Bronchial epithelial cell (primary cell): ENCODE measurements at regions not wholly inside any gene's neighbourhood (a gene's known extent, or its start where the extent isn't known, plus 50 kb on each side); places are given as distances from the start of the nearest gene placed in this dataset.

Source experiments
- DNase-seq: peaks from one replicate; pipeline ENCODE4 v3.0.0-alpha.2; 2010; ENCODE audit warnings: low read depth
- FAIRE-seq: peaks from 2 replicates; lab custom pipeline; 2011; peaks lifted over from hg19 to GRCh38; lab: Jason Lieb, UNC
- H3K27me3 ChIP-seq: 2 replicates; pipeline ENCODE4 v1.5.1; 2011; ENCODE audit warnings: low read length; ENCODE audit not compliant: control insufficient read depth, insufficient read depth
- H3K36me3 ChIP-seq: 2 replicates; pipeline ENCODE4 v1.5.1; 2011; ENCODE audit warnings: low read length; ENCODE audit not compliant: control insufficient read depth, insufficient read depth
- H3K4me3 ChIP-seq: 2 replicates; pipeline ENCODE4 v1.5.1; 2011; ENCODE audit warnings: mild to moderate bottlenecking, low read depth, low read length, control low read depth
- CTCF ChIP-seq: IDR thresholded peaks from 2 replicates; pipeline ENCODE4 v1.5.1; 2011; ENCODE audit warnings: mild to moderate bottlenecking, moderate library complexity, low read length, control low read depth, inconsistent platforms; ENCODE audit not compliant: insufficient read depth, severe bottlenecking

- TF ChIP-seq CTCF = no peak
- FAIRE-seq (no peak), DNase-seq (no peak)
- H3K27me3 ChIP-seq = peaks cover 2% of the 10 kb centered on the region
- no peak overlapping the region for H3K4me3 ChIP-seq
- no peaks in the 10 kb centered on the region for H3K36me3 ChIP-seq
Observed at GRCh38 chr20:33908336-33908735, 85.4 kb upstream of the RALY start.

- peaks cover 2% of the 10 kb centered on the region for H3K27me3 ChIP-seq
- H3K36me3 ChIP-seq = no peaks in the 10 kb centered on the region
- no peak overlapping the region for H3K4me3 ChIP-seq
- no peak for TF ChIP-seq CTCF
- no peak for DNase-seq
- FAIRE-seq = no peak
Observed at GRCh38 chr20:33908868-33909267, 84.8 kb upstream of the RALY start.

GRCh38 chr20:33909331-33909921 lies 84.3 kb upstream of the RALY start:
- Histone ChIP-seq H3K4me3 (no peak overlapping the region), H3K27me3 (peaks cover 2% of the 10 kb centered on the region), H3K36me3 (no peaks in the 10 kb centered on the region)
- FAIRE-seq = no peak
- no peak for TF ChIP-seq CTCF
- peak; percentile 72 for DNase-seq

GRCh38 chr20:33910056-33910455 lies 83.7 kb upstream of the RALY start:
- no peak for TF ChIP-seq CTCF
- no peak for DNase-seq
- Histone ChIP-seq H3K36me3 (no peaks in the 10 kb centered on the region), H3K4me3 (no peak overlapping the region), H3K27me3 (peaks cover 2% of the 10 kb centered on the region)
- FAIRE-seq = no peak

- no peak for FAIRE-seq
- Histone ChIP-seq H3K27me3 (peaks cover 2% of the 10 kb centered on the region), H3K4me3 (no peak overlapping the region), H3K36me3 (no peaks in the 10 kb centered on the region)
- TF ChIP-seq CTCF = no peak
- DNase-seq = no peak
Observed at GRCh38 chr20:33910529-33911327, 83.0 kb upstream of the RALY start.
